Stomach (tissue), 4 donors: ENCODE measurements at regions not wholly inside any gene's neighbourhood (a gene's known extent, or its start where the extent isn't known, plus 50 kb on each side); places are given as distances from the start of the nearest gene placed in this dataset.

Experiments
- CTCF ChIP-seq, 7 experiments: fragments of 450-650 bp in 4 of 7; fragments of 200-600 bp in 3 of 7; sonication (generic) in 3 of 7; IDR thresholded peaks; one replicate each; pipeline ENCODE4 v1.5.1; 2016 to 2019; ENCODE audit warnings: antibody characterized with exemption in 7 of 7, control low read depth in 2 of 7, mild to moderate bottlenecking in 1 of 7
- POLR2A ChIP-seq, 4 donors: fragments of 450-650 bp; IDR thresholded peaks; one replicate each; pipeline ENCODE4 v1.6.1; 2016; ENCODE audit warnings: antibody characterized with exemption in 4 of 4, control low read depth in 2 of 4, mild to moderate bottlenecking in 1 of 4, moderate library complexity in 1 of 4

- TF ChIP-seq CTCF (IDR thresholded peaks at IDR 0.05) (no peak), POLR2A (IDR thresholded peaks at IDR 0.05) (no peak)
Observed at GRCh38 chr1:25023190-25023578, 93.1 kb upstream of the RUNX3 start.
